Fibroblast of pulmonary artery (primary cell): ENCODE measurements at regions not wholly inside any gene's neighbourhood (a gene's known extent, or its start where the extent isn't known, plus 50 kb on each side); places are given as distances from the start of the nearest gene placed in this dataset.

Experiments
- DNase-seq: peaks from one replicate; pipeline ENCODE4 v3.0.0-alpha.2; 2010; ENCODE audit warnings: low read depth
- H3K4me3 ChIP-seq: replicated peaks from 2 replicates; pipeline ENCODE4 v1.5.1; 2011; ENCODE audit warnings: low read depth, mild to moderate bottlenecking, control low read depth, low read length, moderate library complexity
- CTCF ChIP-seq: IDR thresholded peaks from 2 replicates; pipeline ENCODE4 v1.5.1; 2011; ENCODE audit warnings: mild to moderate bottlenecking, control low read depth, low read length, inconsistent platforms; ENCODE audit errors: missing control alignments

DNA sequence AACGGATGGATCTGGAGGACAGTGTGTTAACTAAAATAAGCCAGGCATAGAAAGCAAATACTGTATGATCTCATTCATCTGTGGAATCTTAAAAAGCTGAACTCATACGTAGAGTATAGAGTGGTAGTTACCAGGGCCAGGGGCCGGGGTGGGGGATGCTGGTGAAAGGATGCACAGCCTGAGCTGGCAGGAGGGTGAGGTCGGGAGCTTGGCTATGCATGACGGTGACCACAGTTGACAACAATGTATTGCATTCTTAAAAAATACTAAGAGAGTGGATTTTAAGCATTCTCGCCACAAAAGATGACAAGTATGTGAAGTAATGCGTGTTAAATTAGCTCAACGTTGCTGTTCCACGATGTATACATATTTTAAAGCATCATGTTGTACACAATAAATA, 351.3 kb downstream of the TMEM121 start:
- H3K4me3 ChIP-seq: no peak overlapping the region
- no peak for TF ChIP-seq CTCF
- DNase-seq: no peak

GRCh38 chr14:105878125-105878524, 351.7 kb downstream of the TMEM121 start:
- H3K4me3 ChIP-seq: no peak overlapping the region
- no peak for TF ChIP-seq CTCF
- no peak for DNase-seq

- DNase-seq: no peak
- no peak overlapping the region for H3K4me3 ChIP-seq
- TF ChIP-seq CTCF: no peak
Observed at GRCh38 chr14:105878554-105878953, 352.2 kb downstream of the TMEM121 start.

- no peak for TF ChIP-seq CTCF
- no peak overlapping the region for H3K4me3 ChIP-seq
- DNase-seq: no peak
Observed at GRCh38 chr14:105879503-105879866, 353.1 kb downstream of the TMEM121 start.

GRCh38 chr14:105879867-105880561, 353.6 kb downstream of the TMEM121 start:
- TF ChIP-seq CTCF: no peak
- no peak overlapping the region for H3K4me3 ChIP-seq
- no peak for DNase-seq

GRCh38 chr14:105880616-105881015, 354.2 kb downstream of the TMEM121 start:
- H3K4me3 ChIP-seq: no peak overlapping the region
- no peak for DNase-seq
- TF ChIP-seq CTCF: no peak
